HG03108 (cell line): ENCODE measurements at regions not wholly inside any gene's neighbourhood (a gene's known extent, or its start where the extent isn't known, plus 50 kb on each side); places are given as distances from the start of the nearest gene placed in this dataset.
"Not testable (repeated sequence)": the region's sequence is repeated elsewhere in the genome, so short reads cannot be mapped to it uniquely, and the experiment has no call there.

Experiments
- ATAC-seq: cut with Tn5 transposase; IDR thresholded peaks from one replicate; pipeline ENCODE4 v1.9.1; 2021; ENCODE audit warnings: moderate library complexity; ENCODE audit not compliant: unreplicated experiment

DNA sequence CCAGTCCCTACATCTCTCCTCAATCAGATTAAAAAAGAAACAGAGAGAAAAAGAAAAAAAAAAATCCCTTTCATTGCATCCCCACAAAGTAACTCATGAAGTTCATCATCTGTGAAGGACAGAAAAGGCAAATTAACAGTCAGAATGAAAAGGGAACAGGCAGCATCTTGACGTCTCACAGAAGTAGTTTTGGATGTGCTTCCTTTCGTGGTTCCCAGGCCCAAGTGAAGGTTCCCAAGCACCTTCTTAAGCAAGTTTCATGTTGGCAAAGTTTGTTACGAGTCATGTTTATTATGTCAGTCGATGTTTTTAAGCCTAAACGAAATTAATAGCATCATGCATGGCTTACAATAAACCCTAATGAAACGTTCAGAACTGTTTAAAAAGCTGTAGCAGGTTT lies 475.2 kb downstream of the SETD4 start:
- no peak for ATAC-seq

DNA sequence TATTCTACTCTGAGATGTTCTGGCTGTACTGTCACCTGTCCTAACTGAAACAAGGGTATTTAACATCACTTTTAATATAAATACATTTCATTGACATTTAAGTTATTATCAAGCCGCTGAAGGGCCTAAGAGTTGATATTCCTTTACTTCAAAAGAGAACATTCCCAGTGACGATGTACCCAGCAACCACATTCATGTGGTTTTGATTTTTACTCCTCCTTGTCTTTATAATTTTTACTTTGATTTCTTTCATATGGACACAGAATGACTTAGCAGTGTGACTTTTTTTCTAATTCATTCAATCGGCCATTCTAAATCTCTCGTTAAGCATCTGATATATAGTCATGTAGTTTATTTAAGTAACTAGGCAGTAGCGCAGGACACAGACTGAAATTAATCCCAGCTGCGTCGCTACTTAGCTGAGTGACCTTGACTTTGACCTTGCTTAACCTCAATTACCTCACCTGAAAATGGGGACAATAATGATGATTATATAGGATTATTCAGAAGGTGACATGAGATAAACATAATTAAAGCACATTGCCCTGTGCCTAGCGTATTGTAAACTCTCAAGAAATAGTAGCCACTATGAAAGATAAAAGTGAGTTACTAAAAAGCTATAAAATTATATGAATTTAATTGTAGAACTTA lies 476.6 kb downstream of the SETD4 start:
- ATAC-seq: no peak

DNA sequence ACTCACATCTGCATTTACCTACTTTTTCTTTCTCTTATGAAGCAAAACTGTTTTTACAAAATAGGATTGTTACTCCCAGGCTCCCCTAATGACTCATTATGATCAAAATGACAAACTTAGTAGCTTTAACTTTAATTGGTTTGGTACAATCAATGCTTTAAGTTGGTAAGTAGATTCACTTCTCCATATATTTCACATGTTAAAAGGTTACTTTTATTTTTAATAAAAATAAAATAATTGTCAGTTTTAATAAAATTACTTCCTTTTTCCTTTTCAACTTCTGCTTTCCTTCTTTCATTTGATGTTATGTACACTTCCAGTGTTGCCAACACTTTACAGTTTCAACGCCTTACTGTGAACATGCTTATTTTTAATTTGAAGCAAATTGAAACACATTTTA lies 477.6 kb downstream of the SETD4 start:
- no peak for ATAC-seq

DNA sequence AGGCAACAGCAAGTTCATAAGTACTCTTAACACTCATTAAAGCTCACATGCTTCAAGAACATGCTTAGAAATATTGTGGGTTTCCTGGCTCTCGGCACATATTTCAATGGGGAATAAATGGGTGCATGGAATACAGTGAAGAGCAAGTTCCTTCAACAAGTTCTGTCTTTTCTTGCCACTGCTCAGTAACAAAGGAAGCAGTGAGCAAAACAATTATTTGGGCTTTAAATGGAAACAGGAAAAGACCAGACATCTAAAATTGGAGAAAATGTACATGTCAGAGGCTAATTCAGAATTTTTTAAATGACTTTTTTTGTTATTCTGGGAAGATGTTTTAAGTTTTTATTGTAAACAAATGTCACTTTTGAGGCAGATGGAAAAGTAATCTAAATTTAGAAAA lies 478.7 kb downstream of the SETD4 start:
- ATAC-seq: no peak

DNA sequence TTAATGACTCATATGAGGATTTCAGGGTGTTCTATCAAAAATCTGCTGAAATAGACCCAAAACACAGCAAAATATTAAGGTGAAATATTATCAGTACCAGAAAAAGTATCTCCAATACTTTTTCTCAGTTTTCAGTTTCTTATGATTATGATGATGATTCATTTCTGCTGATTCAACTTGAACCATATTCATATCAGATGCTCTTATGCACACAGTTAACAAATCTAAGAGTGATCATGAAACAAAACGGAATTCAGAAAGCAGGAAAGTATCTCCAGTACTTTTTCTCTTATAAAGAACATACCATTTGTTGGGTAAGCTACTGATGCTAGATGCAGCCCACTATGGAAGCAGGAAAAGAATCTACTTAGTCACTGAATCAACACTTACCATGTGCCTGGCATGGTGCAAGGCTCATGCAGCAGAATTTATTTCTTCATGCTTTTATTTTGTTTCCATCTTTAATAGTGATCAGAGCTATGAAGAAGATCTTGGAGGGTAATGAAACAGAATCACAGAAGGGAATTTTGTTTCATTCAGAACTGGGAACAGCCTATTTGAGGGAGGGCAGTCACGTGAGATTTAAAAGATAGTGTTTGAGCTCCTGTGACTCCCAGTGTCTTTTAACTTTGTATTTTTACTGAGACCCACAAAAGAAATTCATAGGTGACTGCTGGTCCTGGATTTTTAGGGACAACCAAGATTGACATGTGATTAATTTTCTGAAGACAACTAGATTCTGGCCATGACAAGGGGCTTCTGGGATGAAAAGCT lies 480.6 kb downstream of the SETD4 start:
- no peak for ATAC-seq

DNA sequence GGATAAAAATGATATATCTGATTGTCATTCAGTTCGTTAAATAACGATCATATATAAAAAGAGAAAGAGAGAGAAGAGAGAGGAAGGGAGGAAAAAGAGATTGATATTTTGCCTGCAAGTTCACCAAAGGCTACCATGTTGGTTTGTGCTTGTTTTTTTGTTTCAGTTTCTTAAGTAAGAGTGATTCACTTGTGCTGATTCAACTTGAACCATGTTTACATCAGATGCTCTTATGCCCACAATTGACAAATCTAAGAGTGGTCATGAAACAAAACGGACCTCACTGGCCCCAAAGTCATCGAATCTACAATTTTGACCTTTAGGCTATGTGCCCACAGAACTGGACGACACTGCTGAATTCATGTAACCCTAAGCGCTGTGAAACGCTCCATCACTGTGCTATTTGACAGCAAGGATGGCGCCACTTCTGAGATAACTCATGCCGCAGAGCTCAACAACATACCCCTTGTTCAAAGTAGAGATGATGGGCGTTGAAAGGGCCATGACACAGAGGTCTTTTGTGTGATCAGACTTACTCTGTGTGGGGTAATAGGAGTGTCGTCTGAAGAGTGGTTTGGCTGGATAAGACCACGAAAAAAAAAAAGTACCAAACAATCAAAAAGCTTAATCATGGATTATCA lies 481.4 kb downstream of the SETD4 start:
- no peak for ATAC-seq

DNA sequence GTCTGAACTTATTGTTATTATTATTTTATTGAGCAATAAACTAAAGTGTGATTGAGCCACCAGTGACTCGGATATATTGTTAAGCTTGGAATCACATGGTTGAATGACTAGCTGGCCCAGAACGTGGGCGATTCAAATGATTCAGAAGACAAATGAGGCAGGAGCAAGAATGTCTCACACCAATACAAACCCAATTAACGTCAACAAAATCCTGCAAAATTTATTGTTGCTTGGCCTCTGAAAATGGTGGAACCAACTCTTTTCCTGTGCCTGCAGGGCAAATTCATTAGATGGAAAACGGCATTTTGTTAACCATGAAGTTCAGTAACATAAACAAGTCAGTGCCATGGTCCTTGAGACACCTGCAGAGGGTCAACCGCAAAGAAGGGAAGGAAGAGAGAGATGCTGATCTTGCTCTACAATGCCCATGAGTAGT lies 482.0 kb downstream of the SETD4 start:
- ATAC-seq: no peak

DNA sequence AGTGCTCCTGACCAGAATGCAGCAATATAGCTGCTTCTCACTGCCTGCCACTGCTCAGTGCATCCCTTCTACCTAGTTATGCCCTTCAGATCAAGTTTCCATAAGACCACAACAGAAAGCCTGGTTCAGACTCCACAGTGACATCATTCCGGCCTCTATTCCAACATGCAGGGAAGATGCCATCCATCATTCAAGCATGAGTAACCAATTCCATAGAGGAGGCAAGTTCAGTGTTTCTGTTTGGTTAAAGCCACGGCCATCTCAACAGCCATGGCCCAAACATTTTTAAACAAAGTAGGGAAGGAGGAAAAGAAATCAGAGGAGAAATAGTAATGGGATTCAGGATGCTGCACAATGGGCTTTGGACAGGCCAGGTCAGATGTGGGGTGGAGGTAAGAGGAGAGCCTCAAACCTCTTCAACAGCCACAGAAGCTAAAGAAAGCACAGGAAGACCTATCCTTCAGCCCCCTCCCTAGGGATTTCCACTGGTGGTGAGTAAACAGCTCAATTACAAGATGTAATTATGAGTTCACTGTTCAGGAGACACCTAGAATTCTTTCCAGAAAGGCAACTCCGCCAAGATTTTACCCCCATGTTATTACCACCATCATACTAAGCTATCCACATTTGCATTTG lies 484.9 kb downstream of the SETD4 start:
- no peak for ATAC-seq

DNA sequence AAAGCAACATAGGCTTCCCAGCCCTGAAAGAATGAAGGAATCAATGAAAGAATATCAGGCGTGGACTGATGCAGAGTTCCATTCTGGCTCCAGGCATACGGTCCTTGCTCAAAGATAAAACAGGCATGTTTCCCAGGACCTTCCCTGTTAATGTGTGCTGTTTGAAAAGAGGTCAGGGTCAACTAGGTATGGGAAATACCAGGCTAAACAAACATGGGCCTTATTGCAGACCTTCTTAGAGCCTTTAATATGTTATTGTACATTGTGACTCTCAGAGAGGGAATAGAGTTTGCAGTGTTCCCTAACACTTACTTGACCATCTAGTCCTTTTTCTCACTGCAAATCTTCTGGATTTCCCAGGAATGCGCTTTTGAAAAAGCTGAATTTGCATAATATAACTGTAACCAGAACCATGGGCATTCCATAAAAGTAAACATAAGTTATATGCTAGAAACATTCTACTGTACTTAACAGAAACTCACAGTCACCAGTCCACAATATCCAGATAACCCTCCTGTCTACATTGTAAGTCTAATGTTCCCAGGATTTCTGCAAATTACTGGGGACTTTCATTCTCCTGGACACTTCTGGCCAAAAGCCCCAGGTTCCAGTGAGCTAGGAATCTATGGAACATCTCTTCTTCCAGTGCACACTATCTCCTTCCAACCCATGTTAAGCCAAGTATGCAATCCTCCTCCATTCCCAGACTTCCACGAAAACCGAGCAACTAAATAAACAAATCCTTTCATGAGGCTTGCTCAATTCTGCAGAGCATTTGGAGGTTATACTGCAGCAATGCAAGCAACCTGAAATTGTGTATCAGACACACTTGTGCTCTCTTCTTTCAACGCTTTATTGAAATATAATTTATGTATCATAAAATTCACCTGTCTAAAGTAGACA lies 486.6 kb downstream of the SETD4 start:
- no peak for ATAC-seq

DNA sequence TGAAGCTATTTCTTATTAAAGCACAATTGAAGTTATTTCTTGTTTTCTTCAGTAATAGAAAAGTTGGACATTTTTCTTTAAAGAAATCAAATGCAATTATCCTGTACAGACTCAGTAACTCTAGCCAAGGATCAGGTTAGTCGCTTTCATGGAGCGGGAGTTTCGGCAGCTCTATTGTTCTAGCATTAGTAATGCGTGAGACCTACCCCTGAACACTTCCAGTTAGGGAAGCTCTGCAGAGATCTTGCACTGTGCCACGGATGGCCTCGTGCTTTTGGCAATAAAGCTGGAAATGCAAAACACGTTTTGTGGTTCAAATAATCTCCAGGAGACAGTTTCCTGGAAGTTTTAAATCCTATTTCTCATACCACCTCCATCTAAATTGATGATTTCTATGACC lies 488.4 kb downstream of the SETD4 start:
- ATAC-seq: no peak

DNA sequence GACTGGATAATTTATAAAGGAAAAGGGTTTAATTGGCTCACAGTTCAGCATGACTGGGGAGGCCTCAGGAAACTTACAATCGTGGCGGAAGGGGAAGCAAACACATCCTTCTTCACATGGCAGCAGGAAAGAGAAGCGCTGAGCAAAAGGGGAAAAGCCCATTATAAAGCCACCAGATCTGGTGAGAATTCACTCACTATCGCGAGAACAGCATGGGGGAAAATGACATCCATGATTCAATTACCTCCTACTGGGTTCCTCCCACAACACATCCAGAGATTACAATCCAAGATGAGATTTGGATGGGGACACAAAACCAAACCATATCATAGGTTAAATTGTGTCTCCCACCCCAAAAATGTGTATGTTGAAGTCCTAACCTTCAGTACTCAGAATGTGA lies 491.7 kb downstream of the SETD4 start:
- ATAC-seq: no peak

DNA sequence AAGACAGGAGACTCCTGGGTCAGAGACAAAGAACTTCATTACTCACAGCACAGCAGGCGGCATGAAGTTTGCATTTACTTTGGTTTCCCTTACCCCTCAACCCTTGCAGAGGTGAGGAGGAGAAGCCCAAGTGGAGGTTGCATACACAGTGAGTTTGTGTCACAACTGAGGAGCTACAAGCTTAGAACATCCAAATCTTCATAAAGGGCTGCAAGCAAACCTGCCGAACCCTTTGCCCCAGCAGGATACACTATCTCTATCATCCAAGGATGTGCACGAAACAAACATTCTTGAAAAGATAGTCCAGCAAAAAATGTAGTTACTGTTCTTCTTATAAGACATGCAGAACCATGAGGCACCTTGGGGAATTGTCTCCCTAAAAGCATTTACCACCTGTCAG lies 493.5 kb downstream of the SETD4 start:
- no peak for ATAC-seq

DNA sequence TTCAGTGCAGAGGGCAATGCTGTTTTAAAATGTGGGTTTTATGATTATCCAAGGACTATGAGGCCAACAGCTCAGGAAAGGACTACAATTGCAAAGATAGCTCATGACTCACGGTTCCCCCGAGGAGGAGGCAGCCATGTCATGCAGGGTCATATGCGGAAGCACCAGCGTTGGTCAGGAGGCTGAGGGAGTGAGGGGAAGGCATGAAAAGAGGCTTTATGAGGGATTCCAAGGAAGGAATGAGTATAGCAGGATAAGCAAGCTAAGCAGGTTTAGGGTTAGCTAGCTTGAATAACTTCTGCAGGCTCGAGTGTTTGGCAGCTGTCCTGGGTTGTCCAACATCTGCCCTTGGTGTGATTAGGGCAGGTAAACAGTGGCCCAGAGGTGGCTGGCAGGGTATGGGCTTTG lies 495.1 kb downstream of the SETD4 start:
- ATAC-seq: no peak

DNA sequence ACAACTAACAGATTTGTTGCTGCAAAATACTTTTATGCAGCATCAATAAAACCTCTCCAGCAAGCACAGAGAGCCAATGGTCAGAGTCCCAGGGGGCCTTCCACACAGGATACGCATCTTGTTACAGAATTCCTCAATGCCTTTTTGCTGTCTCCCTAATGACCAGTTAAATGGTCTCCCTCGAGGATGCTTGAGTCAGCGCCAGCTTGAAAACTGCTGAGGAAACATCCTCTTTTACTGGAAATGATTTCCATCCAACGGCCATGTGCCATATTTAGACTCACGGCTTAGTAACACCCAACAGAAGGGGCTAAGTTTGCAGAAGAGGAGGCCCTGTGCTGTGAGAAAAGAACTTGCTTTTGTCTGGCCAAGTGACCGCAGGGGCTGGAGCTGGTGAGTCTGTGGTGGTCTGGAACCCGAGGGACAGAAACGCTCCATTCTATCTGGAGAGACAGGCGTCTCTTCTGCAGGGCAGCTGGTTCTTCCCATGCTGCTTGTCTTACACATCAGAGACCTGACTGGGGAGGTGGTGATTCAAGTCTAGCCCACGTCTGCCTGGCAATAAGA lies 496.4 kb downstream of the SETD4 start:
- no peak for ATAC-seq

DNA sequence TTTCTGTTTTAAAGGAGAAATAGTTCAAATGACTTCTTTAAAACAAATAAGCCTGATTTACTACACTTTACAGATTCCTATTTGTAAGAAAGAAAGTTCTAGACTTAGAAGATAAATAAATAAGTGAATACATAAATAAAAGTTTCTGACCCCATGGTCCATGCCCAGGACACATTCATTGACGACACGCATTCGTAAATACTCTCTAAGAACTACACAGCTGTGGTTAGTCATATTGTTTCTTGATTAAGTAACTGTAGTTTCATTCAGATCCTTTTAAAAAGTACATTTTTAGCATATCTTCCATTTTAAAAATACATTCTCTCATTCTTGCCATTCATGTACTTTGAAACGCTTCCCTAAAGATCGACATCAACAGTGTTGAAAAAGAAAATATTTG lies 497.4 kb downstream of the SETD4 start:
- no peak for ATAC-seq

DNA sequence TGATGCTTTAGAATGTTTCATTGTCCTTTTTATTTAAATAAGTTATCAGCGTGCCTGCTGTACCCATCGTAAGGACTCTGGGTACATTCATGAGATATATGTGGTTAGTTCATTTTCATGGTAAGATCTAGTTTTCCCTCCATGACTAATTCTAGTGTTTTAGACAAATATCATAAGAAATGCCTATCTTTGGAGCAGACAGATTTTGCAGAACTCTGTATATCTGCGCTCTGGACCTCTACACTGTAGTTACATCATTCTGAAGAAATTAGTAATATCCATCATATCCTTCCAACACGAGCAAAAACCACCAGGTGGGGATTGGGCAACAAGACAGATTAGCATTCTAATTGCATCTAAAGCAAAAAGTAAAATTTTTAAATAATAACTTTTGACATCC lies 499.2 kb downstream of the SETD4 start:
- no peak for ATAC-seq

DNA sequence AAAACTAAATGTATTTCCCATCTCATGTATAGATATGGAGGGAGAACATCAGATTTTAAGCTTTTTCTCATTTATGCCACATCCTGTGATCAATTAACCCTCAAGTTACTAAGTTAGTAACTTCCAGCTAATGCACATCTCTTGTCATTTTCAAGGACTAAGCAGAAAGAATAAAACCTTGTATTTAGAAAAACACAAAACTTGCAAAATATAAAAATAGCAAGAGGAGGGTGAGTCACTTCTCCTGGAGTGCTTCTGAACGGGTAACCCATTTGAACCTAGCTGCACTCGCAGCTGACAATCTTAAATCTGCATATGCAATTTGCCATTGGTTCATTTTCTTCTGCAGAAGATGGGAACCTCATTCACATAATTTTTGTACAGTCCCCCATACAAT lies 500.5 kb downstream of the SETD4 start:
- no peak for ATAC-seq

DNA sequence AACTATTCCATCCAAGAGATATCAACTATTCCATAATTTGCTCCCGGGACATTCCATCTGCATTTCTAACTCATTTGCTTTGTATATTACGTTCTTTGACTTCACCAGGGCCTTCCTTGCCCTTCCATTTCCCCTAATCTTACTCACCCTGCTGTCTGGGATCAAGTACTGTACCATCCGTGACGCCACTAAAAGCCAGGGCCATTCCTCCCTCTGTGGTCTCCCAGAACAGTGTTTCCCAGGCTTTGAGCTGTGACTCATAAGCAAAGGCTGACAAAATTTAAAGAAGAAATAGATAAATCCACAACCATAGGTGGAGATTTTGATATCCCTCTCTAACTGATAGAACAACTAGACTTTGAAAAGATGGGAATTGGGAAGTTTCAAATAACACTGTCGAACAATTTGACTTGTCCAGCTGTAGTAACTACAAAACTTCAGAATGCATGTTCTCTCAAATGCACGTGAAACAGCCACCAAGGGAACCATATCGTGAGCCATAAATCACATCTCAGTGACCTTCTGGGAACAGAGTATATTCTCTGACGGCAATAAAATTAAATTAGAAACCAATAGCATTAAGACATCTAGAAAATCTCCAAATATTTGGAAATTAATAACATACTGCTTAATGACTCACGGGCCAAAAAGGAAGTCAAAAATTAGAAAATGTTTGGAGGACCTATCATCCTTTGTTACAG lies 501.0 kb downstream of the SETD4 start:
- no peak for ATAC-seq

DNA sequence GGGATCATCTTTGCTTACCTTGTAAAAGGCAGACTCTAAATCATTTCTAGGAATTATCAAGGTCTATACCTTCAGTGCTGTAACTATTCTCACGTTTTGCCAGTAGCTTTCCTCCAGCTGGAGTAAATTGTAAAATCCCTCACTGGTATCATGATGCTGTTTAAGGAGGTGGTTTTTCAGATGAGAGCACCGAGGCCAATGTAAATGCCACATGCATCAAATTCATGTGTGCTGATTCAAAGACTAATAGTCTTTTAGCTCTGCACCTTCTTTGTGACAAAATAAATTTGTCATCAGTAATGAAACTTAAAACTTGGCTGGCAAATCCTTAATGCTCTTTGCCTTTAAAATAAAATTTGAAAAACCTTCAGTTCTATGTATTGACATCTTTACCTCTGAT lies 503.8 kb downstream of the SETD4 start:
- no peak for ATAC-seq

DNA sequence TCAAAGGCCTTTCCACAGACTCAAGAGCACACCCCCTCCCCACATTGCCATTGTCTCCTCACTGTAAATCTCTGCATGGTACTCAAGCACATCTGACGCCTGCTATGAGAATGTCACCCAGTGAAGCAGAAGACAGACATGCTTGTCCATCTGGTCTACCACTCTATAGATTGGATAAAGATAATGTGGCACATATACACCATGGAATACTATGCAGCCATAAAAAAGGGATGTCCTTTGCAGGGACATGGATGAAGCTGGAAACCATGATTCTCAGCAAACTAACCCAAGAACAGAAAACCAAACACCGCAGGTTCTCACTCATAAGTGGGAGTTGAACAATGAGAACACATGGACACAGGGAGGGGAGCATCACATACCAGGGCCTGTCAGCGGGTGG lies 503.4 kb upstream of the RUNX1 start:
- ATAC-seq: not testable (repeated sequence)
